Esophagus squamous epithelium (tissue), 4 donors: ENCODE measurements at regions not wholly inside any gene's neighbourhood (a gene's known extent, or its start where the extent isn't known, plus 50 kb on each side); places are given as distances from the start of the nearest gene placed in this dataset.

Experiments
- POLR2A ChIP-seq, 4 donors: fragments of 450-650 bp; IDR thresholded peaks; one replicate each; pipeline ENCODE4 v1.6.1; 2017; ENCODE audit warnings: antibody characterized with exemption in 4 of 4, mild to moderate bottlenecking in 4 of 4, moderate library complexity in 3 of 4
- TF ChIP-seq, protein P1 (sequence below), 6 experiments: fragments of 450-650 bp in 4 of 6; fragments of 200-600 bp in 2 of 6; sonication (generic) in 2 of 6; IDR thresholded peaks; one replicate each; pipeline ENCODE4 v1.5.1; 2016 to 2019; ENCODE audit warnings: antibody characterized with exemption in 6 of 6, mild to moderate bottlenecking in 4 of 6, moderate library complexity in 4 of 6

- TF ChIP-seq POLR2A (IDR thresholded peaks at IDR 0.05) = no peak
- TF ChIP-seq, protein P1, sequence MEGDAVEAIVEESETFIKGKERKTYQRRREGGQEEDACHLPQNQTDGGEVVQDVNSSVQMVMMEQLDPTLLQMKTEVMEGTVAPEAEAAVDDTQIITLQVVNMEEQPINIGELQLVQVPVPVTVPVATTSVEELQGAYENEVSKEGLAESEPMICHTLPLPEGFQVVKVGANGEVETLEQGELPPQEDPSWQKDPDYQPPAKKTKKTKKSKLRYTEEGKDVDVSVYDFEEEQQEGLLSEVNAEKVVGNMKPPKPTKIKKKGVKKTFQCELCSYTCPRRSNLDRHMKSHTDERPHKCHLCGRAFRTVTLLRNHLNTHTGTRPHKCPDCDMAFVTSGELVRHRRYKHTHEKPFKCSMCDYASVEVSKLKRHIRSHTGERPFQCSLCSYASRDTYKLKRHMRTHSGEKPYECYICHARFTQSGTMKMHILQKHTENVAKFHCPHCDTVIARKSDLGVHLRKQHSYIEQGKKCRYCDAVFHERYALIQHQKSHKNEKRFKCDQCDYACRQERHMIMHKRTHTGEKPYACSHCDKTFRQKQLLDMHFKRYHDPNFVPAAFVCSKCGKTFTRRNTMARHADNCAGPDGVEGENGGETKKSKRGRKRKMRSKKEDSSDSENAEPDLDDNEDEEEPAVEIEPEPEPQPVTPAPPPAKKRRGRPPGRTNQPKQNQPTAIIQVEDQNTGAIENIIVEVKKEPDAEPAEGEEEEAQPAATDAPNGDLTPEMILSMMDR (IDR thresholded peaks at IDR 0.05) = no peak
Measured at GRCh38 chr16:86064431-86065250, 165.7 kb downstream of the IRF8 start.
